ENCODE measurements at regions not wholly inside any gene's neighbourhood (a gene's known extent, or its start where the extent isn't known, plus 50 kb on each side); places are given as distances from the start of the nearest gene placed in this dataset.

DNA sequence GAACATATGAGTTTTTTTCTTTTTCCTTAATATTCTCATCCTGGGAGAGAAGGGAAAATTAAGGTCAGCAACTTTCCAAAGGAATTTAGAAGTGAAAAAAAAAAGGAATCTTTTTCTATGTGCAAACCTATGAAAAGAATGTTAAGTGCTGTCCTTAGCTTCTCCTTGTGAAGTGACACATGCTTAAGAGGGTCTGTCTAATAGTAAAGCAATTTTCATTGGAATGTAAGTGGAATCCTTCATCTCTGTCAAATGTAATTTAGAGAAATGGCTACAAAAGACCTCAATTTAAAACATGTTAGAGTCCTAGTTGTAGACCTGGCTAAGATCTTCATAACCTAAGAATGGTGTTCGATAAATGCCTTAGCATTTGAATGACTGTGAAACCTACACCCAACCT is 117.4 kb upstream of the EPB41L3 start:
- H3K27ac ChIP-seq (ENCODE audit: extremely low read depth, low read depth, low read length), result no peak overlapping the region
- TF ChIP-seq ZNF623 (tag by site-specific recombination; IDR thresholded peaks at IDR 0.05) (no peak), ZNF530 (tag by site-specific recombination; IDR thresholded peaks at IDR 0.05; ENCODE audit: low read depth) (no peak), SALL2 (tag by site-specific recombination; IDR thresholded peaks at IDR 0.05; ENCODE audit: borderline replicate concordance) (no peak), ZNF211 (tag by site-specific recombination; IDR thresholded peaks at IDR 0.05; ENCODE audit: low read depth) (no peak), ZNF658 (tag by site-specific recombination; IDR thresholded peaks at IDR 0.05) (no peak)
- TF ChIP-seq, protein P1, sequence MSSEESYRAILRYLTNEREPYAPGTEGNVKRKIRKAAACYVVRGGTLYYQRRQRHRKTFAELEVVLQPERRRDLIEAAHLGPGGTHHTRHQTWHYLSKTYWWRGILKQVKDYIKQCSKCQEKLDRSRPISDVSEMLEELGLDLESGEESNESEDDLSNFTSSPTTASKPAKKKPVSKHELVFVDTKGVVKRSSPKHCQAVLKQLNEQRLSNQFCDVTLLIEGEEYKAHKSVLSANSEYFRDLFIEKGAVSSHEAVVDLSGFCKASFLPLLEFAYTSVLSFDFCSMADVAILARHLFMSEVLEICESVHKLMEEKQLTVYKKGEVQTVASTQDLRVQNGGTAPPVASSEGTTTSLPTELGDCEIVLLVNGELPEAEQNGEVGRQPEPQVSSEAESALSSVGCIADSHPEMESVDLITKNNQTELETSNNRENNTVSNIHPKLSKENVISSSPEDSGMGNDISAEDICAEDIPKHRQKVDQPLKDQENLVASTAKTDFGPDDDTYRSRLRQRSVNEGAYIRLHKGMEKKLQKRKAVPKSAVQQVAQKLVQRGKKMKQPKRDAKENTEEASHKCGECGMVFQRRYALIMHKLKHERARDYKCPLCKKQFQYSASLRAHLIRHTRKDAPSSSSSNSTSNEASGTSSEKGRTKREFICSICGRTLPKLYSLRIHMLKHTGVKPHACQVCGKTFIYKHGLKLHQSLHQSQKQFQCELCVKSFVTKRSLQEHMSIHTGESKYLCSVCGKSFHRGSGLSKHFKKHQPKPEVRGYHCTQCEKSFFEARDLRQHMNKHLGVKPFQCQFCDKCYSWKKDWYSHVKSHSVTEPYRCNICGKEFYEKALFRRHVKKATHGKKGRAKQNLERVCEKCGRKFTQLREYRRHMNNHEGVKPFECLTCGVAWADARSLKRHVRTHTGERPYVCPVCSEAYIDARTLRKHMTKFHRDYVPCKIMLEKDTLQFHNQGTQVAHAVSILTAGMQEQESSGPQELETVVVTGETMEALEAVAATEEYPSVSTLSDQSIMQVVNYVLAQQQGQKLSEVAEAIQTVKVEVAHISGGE (tag by site-specific recombination; conservative IDR thresholded peaks at IDR 0.05; ENCODE audit: low read depth), result no peak
- H3K4me3 ChIP-seq (ENCODE audit: low read depth, low read length), result no peak overlapping the region
- CTCF ChIA-PET, result no interaction called here
- H3K4me1 ChIP-seq (ENCODE audit: control insufficient read depth, insufficient read depth, low read length), result no peaks in the 10 kb centered on the region
- H3K9me3 ChIP-seq (ENCODE audit: control insufficient read depth, insufficient read depth, low read depth, low read length), result no peaks in the 10 kb centered on the region
- POLR2A ChIA-PET, result no interaction called here
- no peaks in the 10 kb centered on the region for H3K36me3 ChIP-seq (ENCODE audit: control insufficient read depth in 2 of 2, insufficient read depth in 1 of 2, low read length in 2 of 2)

DNA sequence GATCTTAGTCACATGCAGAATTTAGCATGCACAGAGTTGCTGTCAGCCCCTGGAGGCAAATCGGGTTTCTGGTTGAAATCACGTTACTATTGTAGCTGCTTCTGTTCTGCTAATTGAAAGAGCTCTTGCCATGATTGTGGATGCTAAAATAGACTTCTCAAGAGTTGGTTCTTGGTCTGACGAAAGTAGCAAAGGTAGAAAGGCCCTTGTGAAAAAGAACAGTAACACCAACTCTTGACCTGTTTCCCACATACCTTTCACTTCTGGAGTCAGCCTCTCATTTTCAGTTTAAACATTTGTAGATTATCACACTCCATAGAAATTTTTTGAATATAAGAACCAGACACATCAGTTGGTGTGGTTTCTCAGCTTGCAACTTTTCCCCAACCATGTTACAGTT is 110.0 kb upstream of the EPB41L3 start:
- Histone ChIP-seq H3K27ac (ENCODE audit: extremely low read depth, low read depth, low read length) (no peak overlapping the region), H3K4me1 (ENCODE audit: control insufficient read depth, insufficient read depth, low read length) (no peaks in the 10 kb centered on the region), H3K36me3 (ENCODE audit: control insufficient read depth in 2 of 2, insufficient read depth in 1 of 2, low read length in 2 of 2) (no peaks in the 10 kb centered on the region), H3K9me3 (ENCODE audit: control insufficient read depth, insufficient read depth, low read depth, low read length) (no peaks in the 10 kb centered on the region), H3K4me3 (ENCODE audit: low read depth, low read length) (no peak overlapping the region)
- POLR2A ChIA-PET, result no interaction called here
- TF ChIP-seq ZNF223 (tag by site-specific recombination; IDR thresholded peaks at IDR 0.05) (no peak), ZNF768 (tag by site-specific recombination; IDR thresholded peaks at IDR 0.05) (no peak), ZNF155 (tag by site-specific recombination; IDR thresholded peaks at IDR 0.05) (no peak), TRIM28 (IDR thresholded peaks at IDR 0.05; ENCODE audit: borderline replicate concordance, low read length) (no peak), ZNF140 (tag by site-specific recombination; IDR thresholded peaks at IDR 0.05) (no peak), ZNF514 (tag by site-specific recombination; IDR thresholded peaks at IDR 0.05) (no peak), HOXC10 (CRISPR knock-in tag; IDR thresholded peaks at IDR 0.05) (no peak), ZNF777 (tag by site-specific recombination; IDR thresholded peaks at IDR 0.05; ENCODE audit: borderline replicate concordance) (no peak), ZNF521 (tag by site-specific recombination; IDR thresholded peaks at IDR 0.05) (no peak), ZNF624 (tag by site-specific recombination; IDR thresholded peaks at IDR 0.05) (no peak), REPIN1 (tag by site-specific recombination; IDR thresholded peaks at IDR 0.05; ENCODE audit: low read depth) (no peak), KLF7 (tag by site-specific recombination; IDR thresholded peaks at IDR 0.05; ENCODE audit: borderline replicate concordance) (no peak)
- TF ChIP-seq, protein P2, sequence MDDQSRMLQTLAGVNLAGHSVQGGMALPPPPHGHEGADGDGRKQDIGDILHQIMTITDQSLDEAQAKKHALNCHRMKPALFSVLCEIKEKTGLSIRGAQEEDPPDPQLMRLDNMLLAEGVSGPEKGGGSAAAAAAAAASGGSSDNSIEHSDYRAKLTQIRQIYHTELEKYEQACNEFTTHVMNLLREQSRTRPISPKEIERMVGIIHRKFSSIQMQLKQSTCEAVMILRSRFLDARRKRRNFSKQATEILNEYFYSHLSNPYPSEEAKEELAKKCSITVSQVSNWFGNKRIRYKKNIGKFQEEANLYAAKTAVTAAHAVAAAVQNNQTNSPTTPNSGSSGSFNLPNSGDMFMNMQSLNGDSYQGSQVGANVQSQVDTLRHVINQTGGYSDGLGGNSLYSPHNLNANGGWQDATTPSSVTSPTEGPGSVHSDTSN (CRISPR knock-in tag; IDR thresholded peaks at IDR 0.05), result no peak
- CTCF ChIA-PET, result no interaction called here

DNA sequence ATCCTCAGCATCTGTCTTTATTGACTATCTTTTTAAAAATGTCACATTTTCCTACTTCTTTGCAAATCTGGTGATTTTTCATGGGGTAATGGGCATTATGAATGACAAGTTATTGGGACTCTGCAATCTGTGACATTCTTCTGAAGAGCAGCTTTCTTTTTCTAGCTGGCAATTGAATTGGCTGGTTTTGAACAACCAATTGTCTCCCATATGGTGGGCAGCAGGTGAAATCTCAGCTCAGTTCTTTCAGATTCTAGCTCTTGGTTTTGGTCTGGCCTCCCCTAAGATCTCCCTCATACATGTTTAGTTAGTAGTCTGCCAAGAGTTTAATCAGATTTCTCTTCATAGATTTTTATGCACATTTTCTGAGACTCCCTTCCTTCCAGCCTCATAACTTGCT is 107.9 kb upstream of the EPB41L3 start:
- Histone ChIP-seq H3K27ac (ENCODE audit: extremely low read depth, low read depth, low read length) (no peak overlapping the region), H3K9me3 (ENCODE audit: control insufficient read depth, insufficient read depth, low read depth, low read length) (no peaks in the 10 kb centered on the region), H3K36me3 (ENCODE audit: control insufficient read depth in 2 of 2, insufficient read depth in 1 of 2, low read length in 2 of 2) (no peaks in the 10 kb centered on the region), H3K4me3 (ENCODE audit: low read depth, low read length) (no peak overlapping the region), H3K4me1 (ENCODE audit: control insufficient read depth, insufficient read depth, low read length) (no peaks in the 10 kb centered on the region)
- TF ChIP-seq, protein P3, sequence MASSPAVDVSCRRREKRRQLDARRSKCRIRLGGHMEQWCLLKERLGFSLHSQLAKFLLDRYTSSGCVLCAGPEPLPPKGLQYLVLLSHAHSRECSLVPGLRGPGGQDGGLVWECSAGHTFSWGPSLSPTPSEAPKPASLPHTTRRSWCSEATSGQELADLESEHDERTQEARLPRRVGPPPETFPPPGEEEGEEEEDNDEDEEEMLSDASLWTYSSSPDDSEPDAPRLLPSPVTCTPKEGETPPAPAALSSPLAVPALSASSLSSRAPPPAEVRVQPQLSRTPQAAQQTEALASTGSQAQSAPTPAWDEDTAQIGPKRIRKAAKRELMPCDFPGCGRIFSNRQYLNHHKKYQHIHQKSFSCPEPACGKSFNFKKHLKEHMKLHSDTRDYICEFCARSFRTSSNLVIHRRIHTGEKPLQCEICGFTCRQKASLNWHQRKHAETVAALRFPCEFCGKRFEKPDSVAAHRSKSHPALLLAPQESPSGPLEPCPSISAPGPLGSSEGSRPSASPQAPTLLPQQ (tag by site-specific recombination; IDR thresholded peaks at IDR 0.05), result no peak
- TF ChIP-seq, protein P4, sequence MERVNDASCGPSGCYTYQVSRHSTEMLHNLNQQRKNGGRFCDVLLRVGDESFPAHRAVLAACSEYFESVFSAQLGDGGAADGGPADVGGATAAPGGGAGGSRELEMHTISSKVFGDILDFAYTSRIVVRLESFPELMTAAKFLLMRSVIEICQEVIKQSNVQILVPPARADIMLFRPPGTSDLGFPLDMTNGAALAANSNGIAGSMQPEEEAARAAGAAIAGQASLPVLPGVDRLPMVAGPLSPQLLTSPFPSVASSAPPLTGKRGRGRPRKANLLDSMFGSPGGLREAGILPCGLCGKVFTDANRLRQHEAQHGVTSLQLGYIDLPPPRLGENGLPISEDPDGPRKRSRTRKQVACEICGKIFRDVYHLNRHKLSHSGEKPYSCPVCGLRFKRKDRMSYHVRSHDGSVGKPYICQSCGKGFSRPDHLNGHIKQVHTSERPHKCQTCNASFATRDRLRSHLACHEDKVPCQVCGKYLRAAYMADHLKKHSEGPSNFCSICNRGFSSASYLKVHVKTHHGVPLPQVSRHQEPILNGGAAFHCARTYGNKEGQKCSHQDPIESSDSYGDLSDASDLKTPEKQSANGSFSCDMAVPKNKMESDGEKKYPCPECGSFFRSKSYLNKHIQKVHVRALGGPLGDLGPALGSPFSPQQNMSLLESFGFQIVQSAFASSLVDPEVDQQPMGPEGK (tag by site-specific recombination; IDR thresholded peaks at IDR 0.05), result no peak
- TF ChIP-seq ZNF76 (tag by site-specific recombination; IDR thresholded peaks at IDR 0.05; ENCODE audit: borderline replicate concordance, low read depth), result no peak
- TF ChIP-seq, protein P2 (CRISPR knock-in tag; IDR thresholded peaks at IDR 0.05), result no peak
- ChIA-PET CTCF (interaction anchor here (0.6 kb wide), 1 partner anchor 192 kb away, joined by 3 read pairs; no protein-coding TSS in a partner anchor), POLR2A (no interaction called here)
